ENCODE measurements at regions not wholly inside any gene's neighbourhood (a gene's known extent, or its start where the extent isn't known, plus 50 kb on each side); places are given as distances from the start of the nearest gene placed in this dataset.

GRCh38 chr7:81469869-81470723 lies 299.8 kb downstream of the HGF start:
- peak; percentile 77 for TF ChIP-seq CTCF (IDR thresholded peaks at IDR 0.05; ENCODE audit: low read depth, low read length)
- in situ Hi-C loops (cut with HindIII; ENCODE audit: low sequenced_read_pairs): no loop called here
- peak; percentile 72 for DNase-seq (ENCODE audit: low read depth, low spot score)
- H3K4me3 ChIP-seq (ENCODE audit: low read depth, low read length): no peak overlapping the region

- no peak overlapping the region for H3K4me3 ChIP-seq (ENCODE audit: low read depth, low read length)
- DNase-seq (ENCODE audit: low read depth, low spot score): no peak
- TF ChIP-seq CTCF (IDR thresholded peaks at IDR 0.05; ENCODE audit: low read depth, low read length): no peak
- in situ Hi-C loops (cut with HindIII; ENCODE audit: low sequenced_read_pairs): no loop called here
Observed at GRCh38 chr7:81469153-81469868, 300.5 kb downstream of the HGF start.

GRCh38 chr7:81468526-81468925 lies 301.3 kb downstream of the HGF start:
- H3K4me3 ChIP-seq (ENCODE audit: low read depth, low read length): no peak overlapping the region
- in situ Hi-C loops (cut with HindIII; ENCODE audit: low sequenced_read_pairs): no loop called here
- TF ChIP-seq CTCF (IDR thresholded peaks at IDR 0.05; ENCODE audit: low read depth, low read length): no peak
- no peak for DNase-seq (ENCODE audit: low read depth, low spot score)

GRCh38 chr7:81467964-81468363 lies 301.9 kb downstream of the HGF start:
- DNase-seq (ENCODE audit: low read depth, low spot score): no peak
- no peak overlapping the region for H3K4me3 ChIP-seq (ENCODE audit: low read depth, low read length)
- no peak for TF ChIP-seq CTCF (IDR thresholded peaks at IDR 0.05; ENCODE audit: low read depth, low read length)
- in situ Hi-C loops (cut with HindIII; ENCODE audit: low sequenced_read_pairs): no loop called here

- TF ChIP-seq CTCF (IDR thresholded peaks at IDR 0.05; ENCODE audit: low read depth, low read length): no peak
Observed at GRCh38 chr7:81462672-81463071, 307.2 kb downstream of the HGF start.

GRCh38 chr7:81460250-81461045 lies 309.4 kb downstream of the HGF start:
- in situ Hi-C loops (cut with HindIII; ENCODE audit: low sequenced_read_pairs): no loop called here
- H3K4me3 ChIP-seq (ENCODE audit: low read depth, low read length): no peak overlapping the region
- no peak for DNase-seq (ENCODE audit: low read depth, low spot score)
- TF ChIP-seq CTCF (IDR thresholded peaks at IDR 0.05; ENCODE audit: low read depth, low read length): no peak

More at GRCh38 chr7:81462672-81463071, 307.2 kb downstream of the HGF start:
- H3K4me3 ChIP-seq (ENCODE audit: low read depth, low read length): no peak overlapping the region
- peak; percentile 60 for DNase-seq (ENCODE audit: low read depth, low spot score)
- in situ Hi-C loops (cut with HindIII; ENCODE audit: low sequenced_read_pairs): no loop called here

Data from astrocyte of the spinal cord (primary cell).